T-cell (primary cell): ENCODE measurements at regions not wholly inside any gene's neighbourhood (a gene's known extent, or its start where the extent isn't known, plus 50 kb on each side); places are given as distances from the start of the nearest gene placed in this dataset.

ENCODE experiments used
- ATAC-seq, 4 experiments: fragments of 200-7000 bp in 3 of 4; fragments of 150-1000 bp in 1 of 4; cut with Tn5 transposase; replicated peaks in 1 of 4; 1 replicate in 3 of 4; 2 replicates in 1 of 4; pipeline ENCODE4 v1.10.0; 2021; ENCODE audit warnings: moderate library complexity in 3 of 4, mild to moderate bottlenecking in 2 of 4, moderate number of reproducible peaks in 1 of 4
- CTCF ChIA-PET, 2 donors: fragments of 300-600 bp; sonication (Branson Sonifier 250); formaldehyde crosslinking; loops; one replicate each; lab custom pipeline; 2022; ENCODE audit warnings: antibody characterized with exemption in 2 of 2; lab: Charles Lee
- POLR2A ChIA-PET, 2 donors: fragments of 300-600 bp; sonication (Branson Sonifier 250); formaldehyde crosslinking; loops; one replicate each; lab custom pipeline; 2022; ENCODE audit warnings: antibody characterized with exemption in 2 of 2; lab: Charles Lee
- DNase-seq, 35 experiments: peaks; one replicate each; pipeline versions ENCODE4 v3.0.0 to v3.0.0-alpha.2; 2013 to 2023
- H3K27ac ChIP-seq: one replicate; pipeline ENCODE4 v1.5.1; 2013; ENCODE audit warnings: low read length
- H3K27me3 ChIP-seq, 2 experiments: replicated peaks in 1 of 2; 1 replicate in 1 of 2; 2 replicates in 1 of 2; pipeline versions ENCODE4 v1.6.1 to v1.7.0; 2013; ENCODE audit warnings: low read length in 1 of 2, mixed read lengths in 1 of 2; ENCODE audit not compliant: control insufficient read depth in 2 of 2, insufficient read depth in 2 of 2; ENCODE audit errors: extremely low read depth in 1 of 2
- H3K36me3 ChIP-seq, 2 donors: 1 replicate in 1 of 2; 2 replicates in 1 of 2; pipeline versions ENCODE4 v1.6.1 to v1.7.0; 2013; ENCODE audit warnings: low read length in 1 of 2; ENCODE audit not compliant: control insufficient read depth in 2 of 2, insufficient read depth in 1 of 2; ENCODE audit errors: extremely low read depth in 1 of 2
- H3K4me1 ChIP-seq, 2 experiments: 1 replicate in 1 of 2; 2 replicates in 1 of 2; pipeline versions ENCODE4 v1.6.1 to v1.7.0; 2013; ENCODE audit warnings: low read length in 2 of 2, mixed read lengths in 1 of 2; ENCODE audit not compliant: insufficient read depth in 2 of 2, control insufficient read depth in 1 of 2; ENCODE audit errors: extremely low read depth in 1 of 2
- H3K4me3 ChIP-seq, 2 donors: 1 replicate in 1 of 2; 2 replicates in 1 of 2; pipeline versions ENCODE4 v1.5.1 to v1.7.0; 2013; ENCODE audit warnings: mild to moderate bottlenecking in 2 of 2, low read length in 1 of 2, moderate library complexity in 1 of 2; ENCODE audit not compliant: control insufficient read depth in 1 of 2; ENCODE audit errors: extremely low read depth in 1 of 2
- H3K9me3 ChIP-seq: 2 replicates; pipeline ENCODE4 v1.7.0; 2013
- H3K27ac Mint-ChIP-seq, 2 donors: one replicate each; pipeline ENCODE4 v1.8.0; 2020 to 2021; ENCODE audit warnings: mild to moderate bottlenecking in 2 of 2, mixed read lengths in 2 of 2
- H3K27me3 Mint-ChIP-seq, 2 donors: one replicate each; pipeline ENCODE4 v1.8.0; 2021 to 2022; ENCODE audit warnings: mixed read lengths in 2 of 2
- H3K36me3 Mint-ChIP-seq: one replicate; pipeline ENCODE4 v1.8.0; 2021; ENCODE audit warnings: mixed read lengths
- H3K4me1 Mint-ChIP-seq, 3 donors: one replicate each; pipeline ENCODE4 v1.8.0; 2020 to 2022; ENCODE audit warnings: mixed read lengths in 3 of 3, mild to moderate bottlenecking in 1 of 3
- H3K4me3 Mint-ChIP-seq, 3 donors: one replicate each; pipeline ENCODE4 v1.8.0; 2020 to 2022; ENCODE audit warnings: mild to moderate bottlenecking in 3 of 3, mixed read lengths in 3 of 3, moderate library complexity in 3 of 3
- H3K9me3 Mint-ChIP-seq, 3 donors: one replicate each; pipeline ENCODE4 v1.8.0; 2020 to 2022; ENCODE audit warnings: mixed read lengths in 3 of 3
- WGBS: methylation state at CpG from one replicate; pipeline ENCODE4 v1.1.5; 2013; ENCODE audit warnings: missing lambda C conversion rate; ENCODE audit not compliant: insufficient coverage; 5-methylcytosine and 5-hydroxymethylcytosine counted together

DNA sequence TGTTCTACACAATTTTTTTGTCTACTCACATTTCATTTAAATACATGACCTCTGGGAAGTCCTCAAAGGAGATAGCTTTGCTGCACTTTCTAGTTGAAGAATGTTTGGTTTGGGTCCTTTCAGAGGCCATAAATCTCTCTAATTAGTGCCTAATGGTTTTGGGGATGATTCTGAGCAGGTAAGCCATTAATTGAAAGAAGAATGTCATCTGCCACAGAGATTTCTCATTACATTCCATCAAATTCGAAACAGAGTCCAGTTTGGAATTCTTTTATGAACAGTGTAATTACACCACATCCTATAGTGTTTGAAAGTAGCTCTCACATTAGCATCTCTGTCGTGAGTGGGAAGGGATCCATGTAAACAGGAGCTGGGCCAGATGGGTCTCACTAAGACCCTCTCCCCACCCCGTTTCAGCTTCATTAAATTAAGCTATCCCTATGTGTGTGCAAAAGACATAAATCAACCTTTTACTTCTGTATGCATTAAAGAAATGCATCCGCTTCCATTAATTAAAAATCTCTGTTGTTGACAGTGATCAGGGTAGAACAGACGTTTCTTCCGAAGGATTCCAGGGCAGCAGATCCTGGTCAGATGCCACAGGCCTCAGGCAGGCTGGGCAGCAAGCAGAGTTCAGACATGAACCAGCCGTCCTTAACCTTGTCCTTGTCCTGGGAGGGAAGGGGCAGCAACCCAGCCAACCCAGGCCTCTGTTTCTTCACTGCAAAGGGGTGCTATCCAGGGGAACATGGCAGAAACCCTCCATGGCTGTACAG is 99.8 kb upstream of the MAP1B start:
- 87% methylated on average over 4 of the region's 7 CpGs for WGBS
- no peaks in the 10 kb centered on the region for H3K36me3 ChIP-seq
- Mint-ChIP-seq H3K27ac (no peak overlapping the region), H3K4me1 (no peaks in the 10 kb centered on the region), H3K9me3 (no peaks in the 10 kb centered on the region), H3K27me3 (peaks cover 15 to 17% of the 10 kb centered on the region in 2 donors), H3K4me3 (no peak overlapping the region), H3K36me3 (no peaks in the 10 kb centered on the region)
- ChIA-PET POLR2A (no interaction called here), CTCF (no interaction called here)
- no peaks in the 10 kb centered on the region for H3K9me3 ChIP-seq
- H3K27ac ChIP-seq: no peak overlapping the region
- DNase-seq (no peak), ATAC-seq (no peak)
- no peaks in the 10 kb centered on the region for H3K27me3 ChIP-seq
- no peaks in the 10 kb centered on the region for H3K4me1 ChIP-seq
- H3K4me3 ChIP-seq: no peak overlapping the region

DNA sequence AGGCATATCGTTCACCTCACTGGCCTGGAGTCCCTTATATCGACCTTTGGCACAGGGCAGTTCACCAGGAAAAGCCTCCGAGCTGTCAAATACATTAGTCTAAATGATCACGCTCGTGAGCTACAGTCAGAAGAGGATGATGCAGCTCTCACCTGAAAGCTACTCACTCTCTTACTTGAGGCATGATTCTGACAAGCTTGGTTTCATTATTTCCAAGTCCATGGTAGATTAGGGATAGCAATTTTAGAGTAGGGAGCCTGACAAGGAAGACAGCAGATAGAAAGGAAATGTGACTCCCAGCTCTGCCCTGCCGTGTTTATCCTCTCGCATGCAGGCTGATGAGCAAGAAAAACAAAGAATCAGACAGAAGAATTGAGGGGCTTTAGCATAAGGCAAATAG is 98.0 kb upstream of the MAP1B start:
- DNase-seq (no peak), ATAC-seq (no peak)
- no peak overlapping the region for H3K27ac Mint-ChIP-seq
- ChIA-PET POLR2A (no interaction called here), CTCF (interaction anchor here in 1 of 2 donors (1.9 kb wide), 1 partner anchor 10 kb away, joined by 5 read pairs; no protein-coding TSS in a partner anchor)
- 67% methylated on average over 3 of the region's 7 CpGs for WGBS
- H3K4me3 Mint-ChIP-seq: no peak overlapping the region
- H3K36me3 Mint-ChIP-seq: no peaks in the 10 kb centered on the region
- H3K36me3 ChIP-seq: no peaks in the 10 kb centered on the region
- H3K4me1 Mint-ChIP-seq: no peaks in the 10 kb centered on the region
- no peaks in the 10 kb centered on the region for H3K27me3 ChIP-seq
- no peak overlapping the region for H3K4me3 ChIP-seq
- no peaks in the 10 kb centered on the region for H3K9me3 Mint-ChIP-seq
- no peaks in the 10 kb centered on the region for H3K4me1 ChIP-seq
- peaks cover 12 to 14% of the 10 kb centered on the region in 2 donors for H3K27me3 Mint-ChIP-seq
- H3K27ac ChIP-seq: no peak overlapping the region
- H3K9me3 ChIP-seq: no peaks in the 10 kb centered on the region

DNA sequence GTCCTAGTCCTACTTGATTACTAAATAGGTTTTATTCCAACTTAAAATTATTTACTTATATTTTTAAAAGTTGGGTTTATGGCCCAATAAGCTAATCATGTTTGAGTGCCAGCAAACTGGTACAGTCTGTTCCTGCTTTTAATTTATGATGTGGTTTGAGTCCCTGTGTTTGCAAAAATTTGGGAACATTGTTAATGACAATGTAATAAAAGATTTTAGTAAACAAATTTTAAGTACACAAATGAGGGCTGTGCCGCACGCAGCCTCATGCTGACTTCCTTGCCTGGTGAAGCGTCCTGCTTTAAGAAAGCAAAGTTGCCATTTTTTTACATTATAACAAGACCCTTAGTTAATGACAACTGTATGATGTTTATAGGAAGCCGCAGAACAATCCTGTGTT is 96.8 kb upstream of the MAP1B start:
- Histone ChIP-seq H3K4me1 (no peaks in the 10 kb centered on the region), H3K27ac (no peak overlapping the region), H3K9me3 (no peaks in the 10 kb centered on the region), H3K4me3 (no peak overlapping the region), H3K36me3 (no peaks in the 10 kb centered on the region), H3K27me3 (peaks cover 0 to 7% of the 10 kb centered on the region in 2 experiments)
- CTCF ChIA-PET: no interaction called here
- H3K9me3 Mint-ChIP-seq: no peaks in the 10 kb centered on the region
- WGBS: no CpG with 5 or more reads among the region's 4 CpGs
- no peak overlapping the region for H3K4me3 Mint-ChIP-seq
- H3K4me1 Mint-ChIP-seq: peaks cover 0 to 2% (median 0%) of the 10 kb centered on the region in 3 donors
- no peak for DNase-seq
- ATAC-seq: no peak
- H3K36me3 Mint-ChIP-seq: no peaks in the 10 kb centered on the region
- POLR2A ChIA-PET: no interaction called here
- no peak overlapping the region for H3K27ac Mint-ChIP-seq
- peaks cover 12 to 16% of the 10 kb centered on the region in 2 donors for H3K27me3 Mint-ChIP-seq

DNA sequence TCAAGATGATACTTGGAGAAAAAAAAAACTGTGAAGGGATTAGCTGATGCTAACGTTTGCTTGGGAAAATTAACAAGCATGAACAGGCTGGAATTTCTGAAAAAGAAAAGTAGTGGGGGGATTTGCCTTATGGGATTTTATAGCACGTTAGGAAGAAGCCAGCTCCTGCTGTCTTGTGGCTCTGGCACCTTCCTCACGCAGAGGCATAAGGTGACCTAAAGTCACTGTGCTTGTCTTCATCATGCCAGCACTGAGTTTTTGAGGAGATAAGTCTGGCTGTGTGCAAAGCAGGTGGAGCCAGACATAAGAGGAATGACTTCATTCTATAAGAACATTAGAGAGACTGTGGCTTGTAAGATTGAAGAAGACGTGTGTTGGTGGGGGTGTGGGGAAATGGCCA is 94.4 kb upstream of the MAP1B start:
- Histone ChIP-seq H3K4me1 (no peaks in the 10 kb centered on the region), H3K36me3 (no peaks in the 10 kb centered on the region), H3K4me3 (no peak overlapping the region), H3K27ac (no peak overlapping the region), H3K9me3 (no peaks in the 10 kb centered on the region), H3K27me3 (peaks cover 0 to 7% of the 10 kb centered on the region in 2 experiments)
- ATAC-seq: no peak
- H3K9me3 Mint-ChIP-seq: no peaks in the 10 kb centered on the region
- no peak for DNase-seq
- no peak overlapping the region for H3K4me3 Mint-ChIP-seq
- H3K27ac Mint-ChIP-seq: no peak overlapping the region
- CTCF ChIA-PET: no interaction called here
- no peaks in the 10 kb centered on the region for H3K36me3 Mint-ChIP-seq
- H3K4me1 Mint-ChIP-seq: peaks cover 0 to 2% (median 0%) of the 10 kb centered on the region in 3 donors
- H3K27me3 Mint-ChIP-seq: peaks cover 13 to 17% of the 10 kb centered on the region in 2 donors
- POLR2A ChIA-PET: no interaction called here
- 89% methylated on average over 2 of the region's 4 CpGs for WGBS

DNA sequence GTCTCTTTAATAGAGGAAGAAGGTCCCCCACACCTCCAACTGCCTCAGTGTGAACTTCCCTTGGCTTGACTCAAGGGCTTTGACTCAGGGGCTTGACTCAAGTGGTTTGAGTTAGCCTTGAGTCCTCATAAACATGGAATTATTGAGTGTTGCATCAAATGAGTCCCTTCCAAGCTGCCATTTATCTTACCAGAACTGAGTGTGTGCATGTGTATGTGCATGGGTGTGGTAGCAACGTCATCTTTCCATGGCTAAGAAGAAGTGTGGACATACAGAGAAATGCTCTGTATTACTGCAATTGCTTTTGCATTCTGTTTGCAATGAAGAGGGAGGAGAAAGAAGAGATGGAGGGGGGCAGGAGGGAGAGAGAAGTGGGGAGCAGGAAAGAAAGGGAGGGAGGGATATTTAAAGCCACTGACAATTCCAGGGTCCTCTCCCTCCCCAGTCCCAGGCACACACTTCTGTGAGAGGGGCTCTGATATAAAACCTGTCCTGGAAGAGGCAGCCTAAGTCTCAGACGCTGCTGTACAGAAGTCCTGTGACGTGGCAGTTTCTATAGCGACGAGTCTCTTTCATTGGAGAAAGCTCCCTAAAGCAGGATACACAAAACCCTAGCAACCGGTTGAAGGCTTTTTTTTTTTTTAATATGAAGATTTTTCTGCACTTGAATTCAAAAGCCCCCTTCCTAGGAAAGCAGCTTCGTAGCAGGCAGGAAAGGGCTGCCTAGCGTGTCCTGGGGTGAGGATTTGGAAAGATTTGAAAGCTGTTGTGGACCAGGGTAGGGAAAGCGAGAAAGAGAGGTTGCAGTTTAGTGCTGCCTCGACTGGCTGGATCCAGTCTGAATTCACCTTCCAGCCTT is 93.3 kb upstream of the MAP1B start:
- WGBS: 66% methylated on average over 6 of the region's 10 CpGs
- H3K4me1 ChIP-seq: no peaks in the 10 kb centered on the region
- no peak for ATAC-seq
- no peaks in the 10 kb centered on the region for H3K9me3 ChIP-seq
- no peaks in the 10 kb centered on the region for H3K9me3 Mint-ChIP-seq
- ChIA-PET POLR2A (no interaction called here), CTCF (no interaction called here)
- no peak overlapping the region for H3K27ac Mint-ChIP-seq
- no peak for DNase-seq
- H3K4me3 Mint-ChIP-seq: no peak overlapping the region
- no peaks in the 10 kb centered on the region for H3K36me3 Mint-ChIP-seq
- H3K4me3 ChIP-seq: no peak overlapping the region
- H3K27me3 ChIP-seq: peaks cover 0 to 11% of the 10 kb centered on the region in 2 experiments
- H3K27ac ChIP-seq: no peak overlapping the region
- H3K4me1 Mint-ChIP-seq: peaks cover 0 to 2% (median 0%) of the 10 kb centered on the region in 3 donors
- H3K27me3 Mint-ChIP-seq: peaks cover 15 to 20% of the 10 kb centered on the region in 2 donors
- H3K36me3 ChIP-seq: no peaks in the 10 kb centered on the region

DNA sequence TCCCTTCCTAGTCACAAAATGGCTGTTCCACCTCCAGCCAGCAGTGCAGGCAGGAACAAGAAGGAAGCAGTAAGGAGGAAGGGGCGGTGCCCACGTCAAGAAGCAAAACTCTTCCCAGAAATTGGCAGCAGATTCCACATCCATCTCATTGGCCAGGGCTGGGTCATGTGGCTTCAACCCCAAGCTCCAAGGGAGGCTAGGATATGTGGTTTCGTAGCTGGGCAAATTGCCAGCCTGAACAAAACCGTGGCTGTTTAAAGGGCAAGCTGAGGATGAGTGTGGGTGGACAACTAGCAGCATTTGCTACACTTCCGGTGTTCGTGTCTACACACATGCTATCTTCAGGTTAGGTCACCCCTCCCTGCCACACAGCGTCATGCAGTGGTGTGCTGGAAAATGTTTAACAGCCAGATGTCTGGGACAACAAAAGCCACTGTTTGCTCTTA is 92.1 kb upstream of the MAP1B start:
- Histone ChIP-seq H3K27ac (no peak overlapping the region), H3K4me1 (no peaks in the 10 kb centered on the region), H3K4me3 (no peak overlapping the region), H3K9me3 (no peaks in the 10 kb centered on the region), H3K27me3 (peaks cover 0 to 17% of the 10 kb centered on the region in 2 experiments), H3K36me3 (no peaks in the 10 kb centered on the region)
- Mint-ChIP-seq H3K27ac (no peak overlapping the region), H3K36me3 (no peaks in the 10 kb centered on the region), H3K4me3 (no peak overlapping the region), H3K4me1 (peaks cover 0 to 2% (median 0%) of the 10 kb centered on the region in 3 donors), H3K27me3 (peaks cover 17 to 18% of the 10 kb centered on the region in 2 donors), H3K9me3 (no peaks in the 10 kb centered on the region)
- DNase-seq: no peak
- ChIA-PET CTCF (interaction anchor here in 1 of 2 donors (0.6 kb wide), 1 partner anchor 157 kb away, joined by 3 read pairs; no protein-coding TSS in a partner anchor), POLR2A (no interaction called here)
- no CpG with 5 or more reads among the region's 7 CpGs for whole genome bisulfite sequencing
- no peak for ATAC-seq
